ENCODE measurements at regions not wholly inside any gene's neighbourhood (a gene's known extent, or its start where the extent isn't known, plus 50 kb on each side); places are given as distances from the start of the nearest gene placed in this dataset.

DNA sequence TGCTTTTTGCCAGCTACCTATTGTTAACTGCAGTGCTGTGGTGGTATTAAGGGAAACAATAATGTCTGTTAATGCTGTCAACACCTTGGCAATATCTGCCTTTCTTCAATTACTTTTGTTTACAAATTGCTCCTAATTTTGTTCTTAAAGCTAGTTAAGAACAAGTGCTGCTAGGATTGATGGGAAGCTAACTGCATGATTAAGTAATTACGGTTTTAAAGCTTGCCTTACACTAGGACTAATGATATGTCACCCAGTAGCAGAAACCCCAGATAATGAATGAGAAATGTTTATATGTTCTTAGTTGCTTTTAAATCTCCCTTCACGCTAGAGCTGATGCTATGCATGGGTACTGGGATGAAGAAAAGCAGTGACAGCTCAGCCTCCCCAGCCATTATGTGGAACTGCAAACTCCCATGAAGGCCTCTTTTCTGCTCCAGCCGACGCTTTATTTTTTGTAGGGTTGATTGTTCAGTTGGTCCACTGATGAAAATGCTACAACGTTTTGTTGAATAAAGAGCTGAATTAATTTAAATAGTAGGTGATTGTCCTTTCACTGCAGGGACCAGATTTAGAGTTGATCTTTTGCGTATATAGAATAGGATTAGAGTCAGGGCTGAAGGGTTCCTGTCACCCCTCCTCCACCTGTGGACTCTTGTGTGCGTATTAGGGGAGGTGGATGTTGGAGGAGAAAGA is 610.5 kb downstream of the TFAP2B start (continued):
- TF ChIP-seq, protein P1, sequence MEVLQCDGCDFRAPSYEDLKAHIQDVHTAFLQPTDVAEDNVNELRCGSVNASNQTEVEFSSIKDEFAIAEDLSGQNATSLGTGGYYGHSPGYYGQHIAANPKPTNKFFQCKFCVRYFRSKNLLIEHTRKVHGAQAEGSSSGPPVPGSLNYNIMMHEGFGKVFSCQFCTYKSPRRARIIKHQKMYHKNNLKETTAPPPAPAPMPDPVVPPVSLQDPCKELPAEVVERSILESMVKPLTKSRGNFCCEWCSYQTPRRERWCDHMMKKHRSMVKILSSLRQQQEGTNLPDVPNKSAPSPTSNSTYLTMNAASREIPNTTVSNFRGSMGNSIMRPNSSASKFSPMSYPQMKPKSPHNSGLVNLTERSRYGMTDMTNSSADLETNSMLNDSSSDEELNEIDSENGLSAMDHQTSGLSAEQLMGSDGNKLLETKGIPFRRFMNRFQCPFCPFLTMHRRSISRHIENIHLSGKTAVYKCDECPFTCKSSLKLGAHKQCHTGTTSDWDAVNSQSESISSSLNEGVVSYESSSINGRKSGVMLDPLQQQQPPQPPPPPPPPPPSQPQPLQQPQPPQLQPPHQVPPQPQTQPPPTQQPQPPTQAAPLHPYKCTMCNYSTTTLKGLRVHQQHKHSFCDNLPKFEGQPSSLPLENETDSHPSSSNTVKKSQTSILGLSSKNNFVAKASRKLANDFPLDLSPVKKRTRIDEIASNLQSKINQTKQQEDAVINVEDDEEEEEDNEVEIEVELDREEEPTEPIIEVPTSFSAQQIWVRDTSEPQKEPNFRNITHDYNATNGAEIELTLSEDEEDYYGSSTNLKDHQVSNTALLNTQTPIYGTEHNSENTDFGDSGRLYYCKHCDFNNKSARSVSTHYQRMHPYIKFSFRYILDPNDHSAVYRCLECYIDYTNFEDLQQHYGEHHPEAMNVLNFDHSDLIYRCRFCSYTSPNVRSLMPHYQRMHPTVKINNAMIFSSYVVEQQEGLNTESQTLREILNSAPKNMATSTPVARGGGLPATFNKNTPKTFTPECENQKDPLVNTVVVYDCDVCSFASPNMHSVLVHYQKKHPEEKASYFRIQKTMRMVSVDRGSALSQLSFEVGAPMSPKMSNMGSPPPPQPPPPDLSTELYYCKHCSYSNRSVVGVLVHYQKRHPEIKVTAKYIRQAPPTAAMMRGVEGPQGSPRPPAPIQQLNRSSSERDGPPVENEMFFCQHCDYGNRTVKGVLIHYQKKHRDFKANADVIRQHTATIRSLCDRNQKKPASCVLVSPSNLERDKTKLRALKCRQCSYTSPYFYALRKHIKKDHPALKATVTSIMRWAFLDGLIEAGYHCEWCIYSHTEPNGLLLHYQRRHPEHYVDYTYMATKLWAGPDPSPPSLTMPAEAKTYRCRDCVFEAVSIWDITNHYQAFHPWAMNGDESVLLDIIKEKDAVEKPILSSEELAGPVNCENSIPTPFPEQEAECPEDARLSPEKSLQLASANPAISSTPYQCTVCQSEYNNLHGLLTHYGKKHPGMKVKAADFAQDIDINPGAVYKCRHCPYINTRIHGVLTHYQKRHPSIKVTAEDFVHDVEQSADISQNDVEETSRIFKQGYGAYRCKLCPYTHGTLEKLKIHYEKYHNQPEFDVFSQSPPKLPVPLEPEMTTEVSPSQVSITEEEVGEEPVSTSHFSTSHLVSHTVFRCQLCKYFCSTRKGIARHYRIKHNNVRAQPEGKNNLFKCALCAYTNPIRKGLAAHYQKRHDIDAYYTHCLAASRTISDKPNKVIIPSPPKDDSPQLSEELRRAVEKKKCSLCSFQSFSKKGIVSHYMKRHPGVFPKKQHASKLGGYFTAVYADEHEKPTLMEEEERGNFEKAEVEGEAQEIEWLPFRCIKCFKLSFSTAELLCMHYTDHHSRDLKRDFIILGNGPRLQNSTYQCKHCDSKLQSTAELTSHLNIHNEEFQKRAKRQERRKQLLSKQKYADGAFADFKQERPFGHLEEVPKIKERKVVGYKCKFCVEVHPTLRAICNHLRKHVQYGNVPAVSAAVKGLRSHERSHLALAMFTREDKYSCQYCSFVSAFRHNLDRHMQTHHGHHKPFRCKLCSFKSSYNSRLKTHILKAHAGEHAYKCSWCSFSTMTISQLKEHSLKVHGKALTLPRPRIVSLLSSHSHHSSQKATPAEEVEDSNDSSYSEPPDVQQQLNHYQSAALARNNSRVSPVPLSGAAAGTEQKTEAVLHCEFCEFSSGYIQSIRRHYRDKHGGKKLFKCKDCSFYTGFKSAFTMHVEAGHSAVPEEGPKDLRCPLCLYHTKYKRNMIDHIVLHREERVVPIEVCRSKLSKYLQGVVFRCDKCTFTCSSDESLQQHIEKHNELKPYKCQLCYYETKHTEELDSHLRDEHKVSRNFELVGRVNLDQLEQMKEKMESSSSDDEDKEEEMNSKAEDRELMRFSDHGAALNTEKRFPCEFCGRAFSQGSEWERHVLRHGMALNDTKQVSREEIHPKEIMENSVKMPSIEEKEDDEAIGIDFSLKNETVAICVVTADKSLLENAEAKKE (CRISPR knock-in tag; IDR thresholded peaks at IDR 0.05) = no peak
- no peak for TF ChIP-seq EZH2phosphoT487 (IDR thresholded peaks at IDR 0.05; ENCODE audit: unreplicated experiment)
- TF ChIP-seq, protein P2, sequence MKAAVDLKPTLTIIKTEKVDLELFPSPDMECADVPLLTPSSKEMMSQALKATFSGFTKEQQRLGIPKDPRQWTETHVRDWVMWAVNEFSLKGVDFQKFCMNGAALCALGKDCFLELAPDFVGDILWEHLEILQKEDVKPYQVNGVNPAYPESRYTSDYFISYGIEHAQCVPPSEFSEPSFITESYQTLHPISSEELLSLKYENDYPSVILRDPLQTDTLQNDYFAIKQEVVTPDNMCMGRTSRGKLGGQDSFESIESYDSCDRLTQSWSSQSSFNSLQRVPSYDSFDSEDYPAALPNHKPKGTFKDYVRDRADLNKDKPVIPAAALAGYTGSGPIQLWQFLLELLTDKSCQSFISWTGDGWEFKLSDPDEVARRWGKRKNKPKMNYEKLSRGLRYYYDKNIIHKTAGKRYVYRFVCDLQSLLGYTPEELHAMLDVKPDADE (IDR thresholded peaks at IDR 0.05) = no peak
- TF ChIP-seq POLR2AphosphoS5 (IDR thresholded peaks at IDR 0.05; ENCODE audit: low read depth) = no peak
- TF ChIP-seq, protein P3, sequence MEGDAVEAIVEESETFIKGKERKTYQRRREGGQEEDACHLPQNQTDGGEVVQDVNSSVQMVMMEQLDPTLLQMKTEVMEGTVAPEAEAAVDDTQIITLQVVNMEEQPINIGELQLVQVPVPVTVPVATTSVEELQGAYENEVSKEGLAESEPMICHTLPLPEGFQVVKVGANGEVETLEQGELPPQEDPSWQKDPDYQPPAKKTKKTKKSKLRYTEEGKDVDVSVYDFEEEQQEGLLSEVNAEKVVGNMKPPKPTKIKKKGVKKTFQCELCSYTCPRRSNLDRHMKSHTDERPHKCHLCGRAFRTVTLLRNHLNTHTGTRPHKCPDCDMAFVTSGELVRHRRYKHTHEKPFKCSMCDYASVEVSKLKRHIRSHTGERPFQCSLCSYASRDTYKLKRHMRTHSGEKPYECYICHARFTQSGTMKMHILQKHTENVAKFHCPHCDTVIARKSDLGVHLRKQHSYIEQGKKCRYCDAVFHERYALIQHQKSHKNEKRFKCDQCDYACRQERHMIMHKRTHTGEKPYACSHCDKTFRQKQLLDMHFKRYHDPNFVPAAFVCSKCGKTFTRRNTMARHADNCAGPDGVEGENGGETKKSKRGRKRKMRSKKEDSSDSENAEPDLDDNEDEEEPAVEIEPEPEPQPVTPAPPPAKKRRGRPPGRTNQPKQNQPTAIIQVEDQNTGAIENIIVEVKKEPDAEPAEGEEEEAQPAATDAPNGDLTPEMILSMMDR (conservative IDR thresholded peaks at IDR 0.05; ENCODE audit: low read depth in 2 of 2) = no peak

DNA sequence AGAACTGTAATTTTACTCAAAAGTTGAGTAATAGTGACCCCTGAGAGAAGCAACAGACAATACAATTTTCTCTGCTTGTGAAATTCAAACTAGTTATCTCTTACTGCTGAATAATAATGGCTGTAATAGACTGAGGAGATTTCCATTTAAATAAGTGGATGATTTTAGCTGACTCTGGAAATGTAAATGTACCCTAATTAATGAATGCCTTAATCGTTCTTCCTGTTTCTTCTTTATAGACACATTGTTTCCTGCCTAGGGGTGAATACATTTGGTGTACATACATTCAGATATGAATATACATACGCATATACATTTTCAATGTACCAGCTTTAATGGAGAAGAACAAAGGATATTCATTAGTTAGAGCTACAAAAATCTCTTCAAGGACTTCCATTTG is 611.9 kb downstream of the TFAP2B start:
- no peaks in the 10 kb centered on the region for H3F3A ChIP-seq (replicated peaks; ENCODE audit: low read depth)
- H3K27ac Mint-ChIP-seq = peak overlapping the region; percentile 56; the same call in 1 of the 2 replicates
- H3K9me2 ChIP-seq (ENCODE audit: insufficient read depth) = no peaks in the 10 kb centered on the region; the same call in 1 of the 2 replicates
- no peaks in the 10 kb centered on the region for H3K27me3 Mint-ChIP-seq (ENCODE audit: insufficient read depth, low read depth, poor library complexity)
- H3K4me3 Mint-ChIP-seq = no peak overlapping the region
- no peaks in the 10 kb centered on the region for H4K20me1 ChIP-seq (replicated peaks; ENCODE audit: insufficient read depth)
- no peak for DNase-seq (ENCODE audit: low spot score)
- H2AFZ ChIP-seq = no peak overlapping the region
- H3K9me3 Mint-ChIP-seq = no peaks in the 10 kb centered on the region
- ATAC-seq = no peak
- H3K4me1 Mint-ChIP-seq = peaks cover 13% of the 10 kb centered on the region
- no peaks in the 10 kb centered on the region for H3K36me3 ChIP-seq (ENCODE audit: insufficient read depth)
- peak overlapping the region; percentile 6; the same call in 1 of the 2 replicates for H3K4me2 ChIP-seq
- no peaks in the 10 kb centered on the region for H3K36me3 Mint-ChIP-seq (ENCODE audit: low read depth)
- H3K4me3 ChIP-seq = no peak overlapping the region
- peaks cover 10% of the 10 kb centered on the region for H3K4me1 ChIP-seq (ENCODE audit: insufficient read depth)
- no peaks in the 10 kb centered on the region for H3K79me2 ChIP-seq (replicated peaks; ENCODE audit: insufficient read depth)
- no peak overlapping the region for H3K27ac ChIP-seq (ENCODE audit: low read depth)
- no peaks in the 10 kb centered on the region for H3K27me3 ChIP-seq (ENCODE audit: insufficient read depth)
- no peak for TF ChIP-seq CREB1 (CRISPR knock-in tag; IDR thresholded peaks at IDR 0.05; ENCODE audit: low read depth)
- TF ChIP-seq JUNB (IDR thresholded peaks at IDR 0.05; ENCODE audit: unreplicated experiment) = no peak
- TF ChIP-seq NANOG (IDR thresholded peaks at IDR 0.05; ENCODE audit: borderline replicate concordance) = no peak
- TF ChIP-seq, protein P3 (conservative IDR thresholded peaks at IDR 0.05; ENCODE audit: low read depth in 2 of 2) = no peak
- TF ChIP-seq, protein P2 (IDR thresholded peaks at IDR 0.05) = no peak
- TF ChIP-seq ZNF114 (CRISPR knock-in tag; IDR thresholded peaks at IDR 0.05) = no peak
- TF ChIP-seq STAT1 (IDR thresholded peaks at IDR 0.05; ENCODE audit: unreplicated experiment) = no peak
- TF ChIP-seq EZH2phosphoT487 (IDR thresholded peaks at IDR 0.05; ENCODE audit: unreplicated experiment) = no peak
